HEK293 (cell line): ENCODE measurements at regions not wholly inside any gene's neighbourhood (a gene's known extent, or its start where the extent isn't known, plus 50 kb on each side); places are given as distances from the start of the nearest gene placed in this dataset.

Source experiments
- CTCF ChIA-PET: fragments of 350-600 bp; formaldehyde crosslinking; extraction: SDS; loops from one replicate; lab custom pipeline; 2021; ENCODE audit warnings: antibody characterized with exemption; lab: Yijun Ruan, JAX
- POLR2A ChIA-PET: fragments of 300-600 bp; formaldehyde crosslinking; extraction: SDS; loops from one replicate; lab custom pipeline; 2020; ENCODE audit warnings: antibody characterized with exemption, inconsistent platforms; lab: Yijun Ruan, JAX
- H3K27ac ChIP-seq: fragments of 200-500 bp; sonication (Bioruptor generic); 2 replicates; pipeline ENCODE4 v1.5.1; 2014; ENCODE audit warnings: low read depth, low read length, control low read depth, inconsistent platforms; ENCODE audit errors: extremely low read depth
- H3K36me3 ChIP-seq, 2 experiments: fragments of 200-500 bp in 1 of 2; sonication (Bioruptor generic) in 1 of 2; 1 replicate in 1 of 2; 2 replicates in 1 of 2; pipeline ENCODE4 v1.5.1; 2014 to 2017; ENCODE audit warnings: inconsistent platforms in 2 of 2, low read length in 2 of 2; ENCODE audit not compliant: control insufficient read depth in 2 of 2, insufficient read depth in 1 of 2
- H3K4me1 ChIP-seq: fragments of 200-500 bp; sonication (Bioruptor generic); 2 replicates; pipeline ENCODE4 v1.5.1; 2014; ENCODE audit warnings: mild to moderate bottlenecking, low read length, inconsistent platforms; ENCODE audit not compliant: control insufficient read depth, insufficient read depth
- H3K4me3 ChIP-seq: 2 replicates; pipeline ENCODE4 v1.5.1; 2011; ENCODE audit warnings: low read depth, mild to moderate bottlenecking, control low read depth, low read length, moderate library complexity
- H3K9me3 ChIP-seq: fragments of 200-500 bp; sonication (Bioruptor generic); 2 replicates; pipeline ENCODE4 v1.5.1; 2014; ENCODE audit warnings: low read depth, low read length, inconsistent platforms; ENCODE audit not compliant: control insufficient read depth, insufficient read depth
- BCL11A ChIP-seq: fragments of 450-650 bp; formaldehyde crosslinking; IDR thresholded peaks from 2 replicates; pipeline ENCODE4 v1.5.1; 2016; ENCODE audit warnings: low read depth, missing biosample characterization, missing genetic modification characterization
- KLF8 ChIP-seq: fragments of 450-650 bp; formaldehyde crosslinking; IDR thresholded peaks from 2 replicates; pipeline ENCODE4 v1.5.1; 2016; ENCODE audit warnings: missing biosample characterization, missing genetic modification characterization
- YY2 ChIP-seq: fragments of 450-650 bp; formaldehyde crosslinking; IDR thresholded peaks from 2 replicates; pipeline ENCODE4 v1.5.1; 2016; ENCODE audit warnings: missing biosample characterization, missing genetic modification characterization
- ZBTB48 ChIP-seq: fragments of 450-650 bp; formaldehyde crosslinking; IDR thresholded peaks from 2 replicates; pipeline ENCODE4 v1.5.1; 2016; ENCODE audit warnings: missing biosample characterization, missing genetic modification characterization
- ZBTB7A ChIP-seq: fragments of 450-650 bp; formaldehyde crosslinking; IDR thresholded peaks from 2 replicates; pipeline ENCODE4 v1.5.1; 2016; ENCODE audit warnings: low read depth, missing biosample characterization, missing genetic modification characterization
- ZIC2 ChIP-seq: fragments of 450-650 bp; formaldehyde crosslinking; IDR thresholded peaks from 2 replicates; pipeline ENCODE4 v1.5.1; 2016; ENCODE audit warnings: missing biosample characterization, missing genetic modification characterization
- ZNF169 ChIP-seq: fragments of 450-650 bp; formaldehyde crosslinking; IDR thresholded peaks from 2 replicates; pipeline ENCODE4 v1.5.1; 2016; ENCODE audit warnings: missing biosample characterization, missing genetic modification characterization
- ZNF221 ChIP-seq: fragments of 450-650 bp; formaldehyde crosslinking; IDR thresholded peaks from 2 replicates; pipeline ENCODE4 v1.5.1; 2017; ENCODE audit warnings: missing biosample characterization, missing genetic modification characterization, borderline replicate concordance
- ZNF23 ChIP-seq: fragments of 450-650 bp; formaldehyde crosslinking; IDR thresholded peaks from 2 replicates; pipeline ENCODE4 v1.5.1; 2016; ENCODE audit warnings: missing biosample characterization, missing genetic modification characterization, borderline replicate concordance
- ZNF24 ChIP-seq: fragments of 450-650 bp; formaldehyde crosslinking; IDR thresholded peaks from 2 replicates; pipeline ENCODE4 v1.5.1; 2016; ENCODE audit warnings: missing biosample characterization, missing genetic modification characterization
- ZNF324 ChIP-seq: fragments of 450-650 bp; formaldehyde crosslinking; IDR thresholded peaks from 2 replicates; pipeline ENCODE4 v1.5.1; 2016; ENCODE audit warnings: missing biosample characterization, missing genetic modification characterization
- ZNF335 ChIP-seq: fragments of 450-650 bp; formaldehyde crosslinking; conservative IDR thresholded peaks from 2 replicates; pipeline ENCODE4 v1.5.1; 2016; ENCODE audit warnings: missing biosample characterization, missing genetic modification characterization
- ZNF341 ChIP-seq: fragments of 450-650 bp; formaldehyde crosslinking; IDR thresholded peaks from 2 replicates; pipeline ENCODE4; 2016; ENCODE audit warnings: low read depth, missing biosample characterization, missing genetic modification characterization
- ZNF366 ChIP-seq: fragments of 450-650 bp; formaldehyde crosslinking; conservative IDR thresholded peaks from 2 replicates; pipeline ENCODE4 v1.5.1; 2016; ENCODE audit warnings: missing biosample characterization, missing genetic modification characterization
- ZNF426 ChIP-seq: fragments of 450-650 bp; formaldehyde crosslinking; IDR thresholded peaks from 2 replicates; pipeline ENCODE4 v1.5.1; 2017; ENCODE audit warnings: missing biosample characterization, missing genetic modification characterization, mild to moderate bottlenecking, inconsistent platforms, moderate library complexity
- ZNF548 ChIP-seq: fragments of 450-650 bp; formaldehyde crosslinking; IDR thresholded peaks from 2 replicates; pipeline ENCODE4 v1.5.1; 2016; ENCODE audit warnings: missing biosample characterization, missing genetic modification characterization
- ZNF560 ChIP-seq: fragments of 450-650 bp; formaldehyde crosslinking; IDR thresholded peaks from 2 replicates; pipeline ENCODE4 v1.5.1; 2017; ENCODE audit warnings: missing biosample characterization, missing genetic modification characterization, borderline replicate concordance
- ZNF623 ChIP-seq: fragments of 450-650 bp; formaldehyde crosslinking; IDR thresholded peaks from 2 replicates; pipeline ENCODE4 v1.5.1; 2016; ENCODE audit warnings: missing biosample characterization, missing genetic modification characterization
- ZNF660 ChIP-seq: fragments of 450-650 bp; IDR thresholded peaks from 2 replicates; pipeline ENCODE4 v1.5.1; 2018; ENCODE audit warnings: missing biosample characterization, mild to moderate bottlenecking, missing genetic modification characterization
- TF ChIP-seq, protein P1 (sequence below): fragments of 450-650 bp; formaldehyde crosslinking; IDR thresholded peaks from 2 replicates; pipeline ENCODE4 v1.5.1; 2017; ENCODE audit warnings: missing biosample characterization, missing genetic modification characterization
- TF ChIP-seq, protein P2 (sequence below): fragments of 450-650 bp; formaldehyde crosslinking; IDR thresholded peaks from 2 replicates; pipeline ENCODE4 v1.5.1; 2016; ENCODE audit warnings: missing biosample characterization, missing genetic modification characterization
- TF ChIP-seq, protein P3 (sequence below): fragments of 450-650 bp; formaldehyde crosslinking; IDR thresholded peaks from 2 replicates; pipeline ENCODE4 v1.5.1; 2016; ENCODE audit warnings: missing biosample characterization, missing genetic modification characterization

DNA sequence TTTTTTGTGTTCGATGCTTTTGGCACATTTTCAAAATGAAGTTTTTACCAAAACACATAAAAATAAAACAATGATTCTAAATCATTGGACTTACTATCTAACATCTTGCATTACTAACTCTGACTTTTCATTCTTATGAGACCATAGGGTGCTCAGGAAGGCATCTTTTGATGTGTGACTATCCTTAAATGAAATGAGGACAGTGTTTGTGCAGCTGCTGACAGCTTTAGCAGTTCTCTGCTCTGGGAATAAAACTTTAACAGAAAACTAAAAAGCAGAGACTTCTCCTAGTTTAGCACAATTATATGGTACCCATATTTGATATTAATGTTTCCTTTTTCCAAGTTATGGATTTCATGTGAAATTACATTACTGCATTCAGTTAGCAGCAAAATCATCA, 471.6 kb downstream of the ARL4A start (continued):
- TF ChIP-seq, protein P1, sequence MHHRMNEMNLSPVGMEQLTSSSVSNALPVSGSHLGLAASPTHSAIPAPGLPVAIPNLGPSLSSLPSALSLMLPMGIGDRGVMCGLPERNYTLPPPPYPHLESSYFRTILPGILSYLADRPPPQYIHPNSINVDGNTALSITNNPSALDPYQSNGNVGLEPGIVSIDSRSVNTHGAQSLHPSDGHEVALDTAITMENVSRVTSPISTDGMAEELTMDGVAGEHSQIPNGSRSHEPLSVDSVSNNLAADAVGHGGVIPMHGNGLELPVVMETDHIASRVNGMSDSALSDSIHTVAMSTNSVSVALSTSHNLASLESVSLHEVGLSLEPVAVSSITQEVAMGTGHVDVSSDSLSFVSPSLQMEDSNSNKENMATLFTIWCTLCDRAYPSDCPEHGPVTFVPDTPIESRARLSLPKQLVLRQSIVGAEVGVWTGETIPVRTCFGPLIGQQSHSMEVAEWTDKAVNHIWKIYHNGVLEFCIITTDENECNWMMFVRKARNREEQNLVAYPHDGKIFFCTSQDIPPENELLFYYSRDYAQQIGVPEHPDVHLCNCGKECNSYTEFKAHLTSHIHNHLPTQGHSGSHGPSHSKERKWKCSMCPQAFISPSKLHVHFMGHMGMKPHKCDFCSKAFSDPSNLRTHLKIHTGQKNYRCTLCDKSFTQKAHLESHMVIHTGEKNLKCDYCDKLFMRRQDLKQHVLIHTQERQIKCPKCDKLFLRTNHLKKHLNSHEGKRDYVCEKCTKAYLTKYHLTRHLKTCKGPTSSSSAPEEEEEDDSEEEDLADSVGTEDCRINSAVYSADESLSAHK (tag by site-specific recombination) = no peak
- no peak for TF ChIP-seq ZNF623 (tag by site-specific recombination)

DNA sequence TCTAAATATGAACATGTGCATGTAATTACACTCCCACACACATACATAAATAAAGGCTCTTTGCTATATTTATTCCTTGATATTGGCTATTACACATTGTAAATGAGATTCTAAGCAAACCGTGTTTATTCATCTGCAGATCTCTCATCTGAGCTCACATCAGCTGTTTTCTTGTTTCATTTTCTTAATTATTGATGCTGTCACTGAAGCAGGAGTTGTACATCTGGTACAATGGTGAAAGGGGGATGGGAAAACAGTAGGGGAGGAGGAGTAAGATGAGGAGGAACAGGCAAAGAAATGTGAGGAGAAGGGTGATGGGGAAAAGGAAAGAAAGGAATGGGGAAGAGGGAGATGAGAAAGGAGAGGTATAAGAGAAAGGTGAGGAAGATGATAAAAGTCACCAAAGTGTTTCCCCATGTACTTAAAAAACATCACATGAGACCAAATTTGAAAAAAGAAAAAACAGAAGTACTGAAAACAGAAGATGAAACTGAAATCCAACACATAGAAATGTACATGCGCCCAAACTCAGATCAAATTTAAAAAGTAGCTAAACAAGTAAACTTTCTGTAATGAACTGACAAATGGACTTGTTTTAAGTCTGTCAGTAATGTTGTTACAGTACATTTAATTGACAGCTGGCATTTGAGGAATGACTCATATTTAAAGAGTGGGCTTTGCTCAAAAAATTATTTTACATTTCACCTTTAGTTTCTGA, 472.2 kb downstream of the ARL4A start:
- ChIA-PET POLR2A (no interaction called here), CTCF (interaction anchor here (0.6 to 1.4 kb wide), 2 partner anchors 474 to 668 kb away, joined by 4 read pairs; no protein-coding TSS in a partner anchor)
- no peak overlapping the region for H3K4me3 ChIP-seq
- H3K27ac ChIP-seq = no peak overlapping the region
- no peaks in the 10 kb centered on the region for H3K9me3 ChIP-seq
- 0 out of 2 replicates have a peak, but pooled peaks cover 3% of the 10 kb centered on the region for H3K4me1 ChIP-seq
- no peaks in the 10 kb centered on the region for H3K36me3 ChIP-seq
- TF ChIP-seq, protein P2, sequence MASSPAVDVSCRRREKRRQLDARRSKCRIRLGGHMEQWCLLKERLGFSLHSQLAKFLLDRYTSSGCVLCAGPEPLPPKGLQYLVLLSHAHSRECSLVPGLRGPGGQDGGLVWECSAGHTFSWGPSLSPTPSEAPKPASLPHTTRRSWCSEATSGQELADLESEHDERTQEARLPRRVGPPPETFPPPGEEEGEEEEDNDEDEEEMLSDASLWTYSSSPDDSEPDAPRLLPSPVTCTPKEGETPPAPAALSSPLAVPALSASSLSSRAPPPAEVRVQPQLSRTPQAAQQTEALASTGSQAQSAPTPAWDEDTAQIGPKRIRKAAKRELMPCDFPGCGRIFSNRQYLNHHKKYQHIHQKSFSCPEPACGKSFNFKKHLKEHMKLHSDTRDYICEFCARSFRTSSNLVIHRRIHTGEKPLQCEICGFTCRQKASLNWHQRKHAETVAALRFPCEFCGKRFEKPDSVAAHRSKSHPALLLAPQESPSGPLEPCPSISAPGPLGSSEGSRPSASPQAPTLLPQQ (tag by site-specific recombination) = no peak
- no peak for TF ChIP-seq ZNF548
- no peak for TF ChIP-seq ZNF324 (tag by site-specific recombination)
- TF ChIP-seq KLF8 = no peak
- TF ChIP-seq ZNF221 (tag by site-specific recombination) = no peak
- TF ChIP-seq ZNF366 (tag by site-specific recombination) = no peak
- TF ChIP-seq ZNF560 = no peak
- TF ChIP-seq YY2 (tag by site-specific recombination) = no peak
- no peak for TF ChIP-seq ZNF335
- TF ChIP-seq, protein P3, sequence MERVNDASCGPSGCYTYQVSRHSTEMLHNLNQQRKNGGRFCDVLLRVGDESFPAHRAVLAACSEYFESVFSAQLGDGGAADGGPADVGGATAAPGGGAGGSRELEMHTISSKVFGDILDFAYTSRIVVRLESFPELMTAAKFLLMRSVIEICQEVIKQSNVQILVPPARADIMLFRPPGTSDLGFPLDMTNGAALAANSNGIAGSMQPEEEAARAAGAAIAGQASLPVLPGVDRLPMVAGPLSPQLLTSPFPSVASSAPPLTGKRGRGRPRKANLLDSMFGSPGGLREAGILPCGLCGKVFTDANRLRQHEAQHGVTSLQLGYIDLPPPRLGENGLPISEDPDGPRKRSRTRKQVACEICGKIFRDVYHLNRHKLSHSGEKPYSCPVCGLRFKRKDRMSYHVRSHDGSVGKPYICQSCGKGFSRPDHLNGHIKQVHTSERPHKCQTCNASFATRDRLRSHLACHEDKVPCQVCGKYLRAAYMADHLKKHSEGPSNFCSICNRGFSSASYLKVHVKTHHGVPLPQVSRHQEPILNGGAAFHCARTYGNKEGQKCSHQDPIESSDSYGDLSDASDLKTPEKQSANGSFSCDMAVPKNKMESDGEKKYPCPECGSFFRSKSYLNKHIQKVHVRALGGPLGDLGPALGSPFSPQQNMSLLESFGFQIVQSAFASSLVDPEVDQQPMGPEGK (tag by site-specific recombination) = no peak
- TF ChIP-seq ZNF23 (tag by site-specific recombination) = no peak
- TF ChIP-seq BCL11A (tag by site-specific recombination) = no peak
- TF ChIP-seq ZNF341 (tag by site-specific recombination) = no peak
- TF ChIP-seq ZNF169 = no peak
- TF ChIP-seq ZBTB7A (tag by site-specific recombination) = no peak
- no peak for TF ChIP-seq ZBTB48
- no peak for TF ChIP-seq ZNF24 (tag by site-specific recombination)
- no peak for TF ChIP-seq ZIC2
- no peak for TF ChIP-seq ZNF426 (tag by site-specific recombination)
- TF ChIP-seq ZNF660 (tag by site-specific recombination) = no peak
